PC-3 (cell line): ENCODE measurements at regions not wholly inside any gene's neighbourhood (a gene's known extent, or its start where the extent isn't known, plus 50 kb on each side); places are given as distances from the start of the nearest gene placed in this dataset.

Experiments
- EZH2 ChIP-seq: fragments of 300-600 bp; sonication (generic); IDR thresholded peaks from one replicate; pipeline ENCODE4 v1.6.1; 2017; ENCODE audit warnings: antibody characterized with exemption, mild to moderate bottlenecking, low read length; ENCODE audit not compliant: unreplicated experiment
- EZH2phosphoT487 ChIP-seq: fragments of 300-600 bp; sonication (generic); IDR thresholded peaks from 2 replicates; pipeline ENCODE4 v1.6.1; 2018; ENCODE audit warnings: mild to moderate bottlenecking, antibody characterized with exemption, low read length, borderline replicate concordance
- TF ChIP-seq, protein P1 (sequence below): fragments of 300-600 bp; sonication (generic); conservative IDR thresholded peaks from 2 replicates; pipeline ENCODE4 v1.5.1; 2017; ENCODE audit warnings: antibody characterized with exemption, low read depth, mild to moderate bottlenecking, low read length

DNA sequence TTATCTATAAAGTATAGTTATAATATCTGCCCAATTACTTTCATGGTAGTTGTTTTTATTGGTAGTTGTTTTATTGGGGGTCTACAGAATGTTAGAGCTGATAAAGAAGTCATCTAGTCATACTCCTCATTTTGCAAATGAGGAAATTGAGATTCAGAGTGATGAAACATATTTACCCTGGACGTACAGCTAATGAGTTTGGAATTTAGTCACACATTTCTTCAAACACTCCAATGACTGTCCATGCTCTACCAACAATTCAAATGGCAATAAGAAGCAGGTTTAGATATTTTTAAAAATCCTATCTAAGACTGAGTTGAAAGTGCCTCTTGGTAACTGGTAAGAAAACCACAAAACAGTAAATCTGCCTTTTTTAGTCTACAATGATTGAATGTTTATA lies 98.2 kb downstream of the MAGEC1 start:
- TF ChIP-seq EZH2, result no peak
- no peak for TF ChIP-seq EZH2phosphoT487
- TF ChIP-seq, protein P1, sequence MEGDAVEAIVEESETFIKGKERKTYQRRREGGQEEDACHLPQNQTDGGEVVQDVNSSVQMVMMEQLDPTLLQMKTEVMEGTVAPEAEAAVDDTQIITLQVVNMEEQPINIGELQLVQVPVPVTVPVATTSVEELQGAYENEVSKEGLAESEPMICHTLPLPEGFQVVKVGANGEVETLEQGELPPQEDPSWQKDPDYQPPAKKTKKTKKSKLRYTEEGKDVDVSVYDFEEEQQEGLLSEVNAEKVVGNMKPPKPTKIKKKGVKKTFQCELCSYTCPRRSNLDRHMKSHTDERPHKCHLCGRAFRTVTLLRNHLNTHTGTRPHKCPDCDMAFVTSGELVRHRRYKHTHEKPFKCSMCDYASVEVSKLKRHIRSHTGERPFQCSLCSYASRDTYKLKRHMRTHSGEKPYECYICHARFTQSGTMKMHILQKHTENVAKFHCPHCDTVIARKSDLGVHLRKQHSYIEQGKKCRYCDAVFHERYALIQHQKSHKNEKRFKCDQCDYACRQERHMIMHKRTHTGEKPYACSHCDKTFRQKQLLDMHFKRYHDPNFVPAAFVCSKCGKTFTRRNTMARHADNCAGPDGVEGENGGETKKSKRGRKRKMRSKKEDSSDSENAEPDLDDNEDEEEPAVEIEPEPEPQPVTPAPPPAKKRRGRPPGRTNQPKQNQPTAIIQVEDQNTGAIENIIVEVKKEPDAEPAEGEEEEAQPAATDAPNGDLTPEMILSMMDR, result no peak
